HG03097 (cell line): ENCODE measurements at regions not wholly inside any gene's neighbourhood (a gene's known extent, or its start where the extent isn't known, plus 50 kb on each side); places are given as distances from the start of the nearest gene placed in this dataset.
"Not testable (repeated sequence)": the region's sequence is repeated elsewhere in the genome, so short reads cannot be mapped to it uniquely, and the experiment has no call there.

Source experiments
- ATAC-seq: cut with Tn5 transposase; IDR thresholded peaks from one replicate; pipeline ENCODE4 v1.9.1; 2021; ENCODE audit not compliant: unreplicated experiment, low FRiP score

DNA sequence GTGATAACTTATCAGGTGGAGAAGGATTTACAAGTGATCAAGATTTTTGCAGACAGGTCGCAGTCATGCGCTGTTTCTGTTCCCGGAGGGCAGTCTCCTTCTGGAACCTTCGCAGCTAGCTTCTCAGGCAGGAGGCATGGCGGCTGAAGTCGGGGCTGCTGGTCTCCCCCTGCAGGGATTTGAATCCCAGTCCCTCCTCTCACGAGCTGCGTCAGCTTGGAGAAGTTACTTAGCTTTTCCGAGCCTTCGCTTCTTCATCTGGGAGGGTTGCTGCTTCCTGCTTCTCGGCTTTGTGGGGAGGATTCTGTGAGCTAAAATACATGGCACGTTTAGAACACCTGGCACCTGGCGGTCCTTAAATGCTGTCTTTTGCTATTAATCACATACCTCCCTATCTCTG, 287.8 kb upstream of the FOXF1 start:
- no peak for ATAC-seq

DNA sequence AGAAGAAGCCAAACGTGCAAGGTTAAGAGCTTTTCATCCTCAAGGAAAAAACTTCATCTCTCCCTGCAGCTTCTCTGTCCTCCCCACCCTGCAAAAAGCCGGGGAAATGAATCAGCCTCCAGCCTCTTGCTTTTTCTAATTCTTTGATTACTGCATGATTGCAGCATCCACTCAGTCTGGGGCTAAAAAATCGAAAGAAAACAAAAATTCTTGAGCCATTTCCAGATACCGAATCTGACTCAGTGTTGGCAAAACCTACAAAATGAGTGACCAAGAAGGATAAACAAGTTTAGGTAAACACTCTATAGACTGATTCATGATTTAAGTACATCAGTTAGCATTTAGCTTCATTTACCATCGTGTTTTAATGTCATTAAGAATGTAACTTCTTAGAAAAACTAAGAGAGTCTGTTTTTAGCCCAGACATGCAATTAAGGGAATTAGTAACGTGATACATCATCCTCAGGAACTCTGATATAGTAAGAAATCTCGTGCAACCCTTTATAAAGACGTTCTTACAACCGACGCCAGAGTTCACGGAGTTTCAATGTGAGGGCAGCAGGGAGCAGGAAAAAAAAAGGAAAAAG, 287.3 kb upstream of the FOXF1 start:
- ATAC-seq: no peak

DNA sequence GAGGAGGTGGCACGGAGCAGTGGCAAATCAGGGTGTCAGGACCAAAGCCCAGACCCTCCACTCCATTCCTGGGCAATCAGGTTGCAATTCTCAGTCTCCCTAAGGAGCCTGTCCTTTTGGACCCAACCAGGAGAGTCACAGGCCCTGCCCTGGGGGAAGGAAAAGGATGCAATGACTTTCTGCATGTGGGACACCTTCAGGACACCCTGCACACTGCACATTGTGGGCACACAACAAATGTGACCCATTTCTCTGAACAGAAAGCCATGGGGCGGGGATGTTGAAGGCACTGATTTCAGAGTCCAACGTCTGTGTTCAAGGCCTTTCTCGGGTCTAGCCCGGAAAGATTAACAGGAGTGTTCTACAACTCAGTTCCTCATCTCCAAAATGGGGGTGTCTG, 286.2 kb upstream of the FOXF1 start:
- ATAC-seq: no peak

DNA sequence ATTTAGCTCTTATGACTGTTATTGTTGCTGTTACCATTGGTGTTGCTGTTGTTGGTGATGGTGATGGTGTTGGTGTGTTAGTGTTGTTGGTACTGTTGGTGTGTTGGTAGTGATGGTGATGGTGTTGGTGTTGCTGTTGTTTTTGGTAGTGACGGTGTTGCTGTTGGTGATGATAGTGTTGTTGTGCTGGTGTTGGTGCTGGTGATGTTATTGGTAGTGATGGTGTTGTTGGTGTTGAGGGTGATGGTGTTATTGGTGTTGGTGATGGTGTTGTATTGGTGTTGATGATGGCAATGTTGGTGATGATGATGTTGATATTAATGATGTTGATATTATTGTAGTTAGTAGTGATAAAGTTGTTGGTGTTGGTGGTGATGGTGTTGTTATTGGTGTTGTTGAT, 285.7 kb upstream of the FOXF1 start:
- no peak for ATAC-seq

DNA sequence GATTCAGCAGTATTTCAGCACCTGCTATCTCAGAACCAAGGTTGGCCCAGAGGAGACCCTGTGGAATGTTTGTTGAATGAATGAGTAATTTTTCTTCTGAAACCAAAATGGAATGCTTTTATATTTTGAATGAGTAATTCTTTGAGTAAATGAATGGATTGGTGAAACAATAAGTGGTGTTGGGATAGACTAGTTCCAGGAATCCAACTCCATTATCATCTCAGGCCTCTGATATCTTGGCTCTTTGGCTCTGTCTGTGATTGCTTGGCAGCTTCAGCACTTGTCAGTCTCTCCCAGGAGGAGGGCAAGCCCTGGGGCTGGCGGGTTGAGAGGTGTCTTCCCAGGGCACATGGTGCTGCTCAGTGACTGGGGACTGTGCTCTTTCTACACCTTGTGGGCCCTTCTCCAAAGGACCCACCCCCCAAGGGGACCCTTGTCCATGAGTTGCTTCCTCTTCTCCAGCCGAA, 284.4 kb upstream of the FOXF1 start:
- no peak for ATAC-seq

DNA sequence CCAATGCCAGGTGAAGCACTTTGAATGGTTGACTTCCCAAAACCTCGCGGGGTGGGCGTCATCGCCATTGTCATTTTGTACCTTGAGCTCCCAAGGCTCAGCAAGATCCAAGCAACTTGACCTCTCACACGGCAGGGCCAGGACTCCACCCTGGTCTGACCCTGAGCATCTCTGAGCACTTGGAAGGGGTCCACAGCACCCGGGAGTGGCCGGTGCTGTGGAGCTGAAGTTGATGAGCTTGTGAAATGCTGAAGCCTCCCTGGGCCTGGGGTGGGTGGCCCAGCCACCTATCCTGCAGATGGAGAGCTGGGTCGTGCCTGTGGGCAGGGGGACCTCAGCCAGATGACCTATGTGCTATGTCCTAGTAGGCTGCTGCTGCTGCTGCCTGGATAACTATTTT, 283.3 kb upstream of the FOXF1 start:
- ATAC-seq: no peak

DNA sequence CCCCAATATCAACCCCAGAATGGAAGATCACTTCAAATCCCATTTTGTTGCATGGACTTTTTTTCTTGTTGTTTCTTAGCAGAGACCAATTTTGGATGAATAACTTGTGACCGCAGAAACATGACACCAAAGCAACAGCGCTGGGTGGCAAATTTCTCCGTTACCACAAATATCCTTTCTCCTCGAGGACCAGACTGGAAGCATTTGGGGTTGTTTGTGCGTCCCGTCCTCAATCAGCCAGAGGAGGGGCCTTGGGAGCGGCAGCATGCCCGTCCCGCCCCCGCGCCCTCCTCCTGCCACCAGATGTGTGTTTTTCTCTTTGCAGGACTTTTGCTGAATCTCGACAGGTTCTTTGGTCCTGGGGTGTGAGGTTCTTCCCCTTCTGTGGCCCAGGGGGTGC, 282.5 kb upstream of the FOXF1 start:
- ATAC-seq: no peak

DNA sequence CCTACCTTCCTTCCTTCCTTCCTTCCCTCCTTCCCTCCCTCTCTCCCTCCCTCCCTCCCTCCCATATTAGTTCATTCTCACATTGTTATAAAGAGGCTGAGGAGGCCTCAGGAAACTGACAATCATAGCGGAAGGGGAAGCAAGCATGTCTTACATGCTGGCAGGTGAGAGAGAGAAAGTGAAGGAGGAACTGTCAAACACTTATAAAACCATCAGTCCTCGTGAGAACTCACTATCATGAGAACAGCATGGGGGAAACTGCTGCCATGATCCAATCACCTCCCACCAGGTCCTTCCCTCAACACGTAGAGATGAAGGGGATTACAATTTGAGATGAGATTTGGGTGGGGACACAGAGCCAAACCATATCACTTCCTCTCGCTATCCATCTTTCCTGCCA, 281.6 kb upstream of the FOXF1 start:
- ATAC-seq: no peak

DNA sequence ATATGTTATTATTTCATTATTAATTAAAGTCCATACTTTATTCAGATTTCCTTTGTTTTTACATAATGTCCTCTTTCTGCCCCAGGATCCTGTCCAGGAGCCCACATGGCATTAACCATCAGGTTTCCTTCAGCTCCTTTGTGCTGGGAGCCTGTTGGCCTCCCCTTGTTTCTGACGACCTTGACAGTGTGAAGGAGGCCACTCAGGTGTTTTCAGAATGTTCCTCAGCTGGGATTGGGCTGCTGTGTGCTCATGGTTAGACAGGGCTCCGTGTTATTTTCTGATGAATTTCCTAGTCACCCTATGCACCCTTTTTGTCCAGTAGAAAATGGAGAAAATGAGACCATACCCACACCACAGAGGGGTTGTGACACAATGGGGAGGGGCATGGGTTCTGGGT, 281.0 kb upstream of the FOXF1 start:
- ATAC-seq: no peak

DNA sequence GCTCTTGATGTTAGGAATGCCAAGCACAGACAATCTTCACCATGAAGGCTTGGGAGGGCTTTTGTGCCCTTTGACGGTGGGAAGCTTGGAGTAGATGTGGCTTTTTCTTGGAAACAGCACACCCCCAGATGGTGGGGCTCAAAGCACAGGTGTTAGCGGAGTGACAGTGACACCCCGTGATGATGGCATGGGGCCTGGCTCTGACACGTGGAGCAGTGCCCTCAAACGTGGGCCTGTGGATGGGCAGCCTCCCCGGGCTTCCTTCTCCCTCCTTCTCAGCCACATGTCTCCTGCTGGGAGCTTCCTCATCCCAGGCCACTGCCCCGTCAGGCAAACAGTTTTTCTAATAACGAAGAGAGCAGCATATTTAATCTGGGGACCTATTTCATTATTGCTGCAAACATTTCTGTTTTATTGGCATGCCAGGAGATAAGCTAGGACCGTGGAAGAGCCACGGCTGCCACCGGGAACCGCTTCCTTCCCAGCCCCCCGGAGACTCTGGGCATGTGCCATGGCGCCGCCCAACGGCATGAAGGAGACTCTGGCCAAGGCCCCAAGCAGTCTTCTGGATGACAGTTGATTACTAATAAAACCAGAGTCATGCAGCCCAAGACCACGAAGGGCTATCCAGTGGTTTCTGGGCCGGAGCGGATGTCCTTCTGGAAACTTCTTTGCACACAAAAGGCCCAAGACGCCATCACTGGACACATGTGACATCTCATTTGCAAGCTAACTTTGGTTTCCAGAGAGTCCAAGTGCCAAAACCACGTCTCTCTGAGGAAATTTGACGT, 280.3 kb upstream of the FOXF1 start:
- ATAC-seq: no peak

DNA sequence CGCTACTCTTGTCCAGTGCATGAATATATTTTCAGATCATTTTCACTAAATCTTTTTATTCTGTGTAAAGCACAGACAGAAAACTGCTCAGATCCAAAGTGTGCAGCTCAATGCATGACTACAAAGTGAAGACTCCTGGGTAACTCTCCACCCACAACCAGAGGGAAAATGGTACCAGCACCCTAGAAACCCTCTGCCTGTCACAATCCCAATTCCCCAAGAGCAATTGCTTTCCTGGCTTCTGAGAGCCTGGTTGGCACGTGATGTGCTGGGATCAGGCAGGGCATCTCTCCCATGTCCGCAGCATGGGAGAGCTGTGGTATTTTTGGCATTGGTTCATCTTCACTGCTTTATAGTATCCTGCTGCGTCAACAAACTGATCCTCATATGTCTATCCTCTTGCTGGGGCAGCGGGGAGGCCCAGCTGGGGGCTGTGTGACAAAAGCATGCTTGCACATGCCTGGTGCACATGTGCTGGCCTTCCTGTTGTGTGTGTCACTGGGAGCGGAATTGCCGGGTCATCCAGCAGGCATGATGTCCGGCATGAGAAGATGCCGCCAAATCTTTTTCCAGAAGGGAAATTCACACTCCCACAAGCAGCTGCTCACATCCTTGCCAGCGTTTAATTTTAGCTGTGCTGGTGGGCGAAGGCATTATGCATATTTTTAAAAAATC, 278.9 kb upstream of the FOXF1 start:
- no peak for ATAC-seq

DNA sequence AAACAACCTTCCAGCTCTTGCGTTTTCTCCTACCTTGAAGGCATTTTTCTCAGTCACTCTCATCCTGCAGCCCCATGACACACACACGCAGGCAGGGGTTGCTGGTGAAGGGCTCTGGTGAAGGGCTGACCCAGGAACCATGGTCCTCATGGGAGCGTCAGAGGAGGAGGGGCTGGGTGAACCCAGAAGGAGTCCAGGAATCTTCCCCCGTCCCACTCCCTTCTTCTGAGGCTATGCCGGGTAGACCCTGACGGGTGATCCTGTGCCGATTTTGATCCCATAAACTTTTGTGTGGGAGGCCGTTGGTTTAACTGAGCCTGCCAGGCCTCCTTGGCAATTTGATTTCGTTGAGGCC, 278.4 kb upstream of the FOXF1 start:
- no peak for ATAC-seq

DNA sequence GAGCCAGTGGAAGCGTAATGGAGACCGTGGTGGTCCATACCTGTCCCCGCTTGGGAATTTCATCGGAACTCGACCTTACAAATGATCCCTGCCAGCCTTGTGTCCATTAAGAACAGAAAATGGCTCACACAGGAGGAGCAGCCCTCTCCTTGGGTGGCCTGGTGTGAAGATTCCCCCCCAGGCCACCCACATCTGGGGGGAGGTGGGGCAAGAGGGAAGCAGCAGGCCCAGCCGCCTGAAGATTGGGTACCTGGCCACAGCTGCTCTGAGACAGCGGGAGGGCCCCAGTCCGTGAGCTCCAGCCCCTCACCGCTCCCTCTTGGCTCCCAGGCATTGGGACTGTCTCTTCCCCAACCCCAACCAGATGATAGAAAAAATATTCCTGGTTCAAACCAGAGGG, 277.8 kb upstream of the FOXF1 start:
- ATAC-seq: no peak

DNA sequence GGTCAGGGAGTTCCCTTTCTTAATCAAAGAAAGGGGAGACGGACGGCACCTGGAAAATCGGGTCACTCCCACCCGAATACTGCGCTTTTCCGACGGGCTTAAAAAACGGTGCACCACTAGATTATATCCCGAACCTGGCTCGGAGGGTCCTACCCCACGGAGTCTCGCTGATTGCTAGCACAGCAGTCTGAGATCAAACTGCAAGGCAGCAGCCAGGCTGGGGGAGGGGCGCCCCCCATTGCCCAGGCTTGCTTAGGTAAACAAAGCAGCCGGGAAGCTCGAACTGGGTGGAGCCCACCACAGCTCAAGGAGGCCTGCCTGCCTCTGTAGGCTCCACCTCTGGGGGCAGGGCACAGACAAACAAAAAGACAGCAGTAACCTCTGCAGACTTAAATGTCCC, 276.8 kb upstream of the FOXF1 start:
- ATAC-seq: not testable (repeated sequence)

DNA sequence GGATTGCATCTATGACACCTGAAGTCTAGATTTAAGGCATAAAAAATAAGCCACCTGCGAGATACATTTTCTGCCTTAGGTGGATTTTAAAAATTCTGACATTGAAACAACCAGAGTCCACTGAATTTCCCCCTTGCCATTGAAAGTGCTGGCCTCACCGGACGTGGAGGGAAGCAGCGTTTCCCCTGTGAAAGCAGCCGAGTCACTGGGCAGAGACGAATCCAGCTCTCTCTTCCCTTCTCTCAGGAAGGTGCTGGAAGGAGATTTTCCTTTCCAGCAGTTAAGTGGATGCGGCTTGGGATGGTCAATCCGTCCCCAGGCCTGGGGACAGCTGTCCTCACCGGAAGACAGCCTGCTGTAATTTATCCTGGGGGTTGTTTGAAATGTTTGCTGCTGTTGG, 270.9 kb upstream of the FOXF1 start:
- ATAC-seq: no peak

DNA sequence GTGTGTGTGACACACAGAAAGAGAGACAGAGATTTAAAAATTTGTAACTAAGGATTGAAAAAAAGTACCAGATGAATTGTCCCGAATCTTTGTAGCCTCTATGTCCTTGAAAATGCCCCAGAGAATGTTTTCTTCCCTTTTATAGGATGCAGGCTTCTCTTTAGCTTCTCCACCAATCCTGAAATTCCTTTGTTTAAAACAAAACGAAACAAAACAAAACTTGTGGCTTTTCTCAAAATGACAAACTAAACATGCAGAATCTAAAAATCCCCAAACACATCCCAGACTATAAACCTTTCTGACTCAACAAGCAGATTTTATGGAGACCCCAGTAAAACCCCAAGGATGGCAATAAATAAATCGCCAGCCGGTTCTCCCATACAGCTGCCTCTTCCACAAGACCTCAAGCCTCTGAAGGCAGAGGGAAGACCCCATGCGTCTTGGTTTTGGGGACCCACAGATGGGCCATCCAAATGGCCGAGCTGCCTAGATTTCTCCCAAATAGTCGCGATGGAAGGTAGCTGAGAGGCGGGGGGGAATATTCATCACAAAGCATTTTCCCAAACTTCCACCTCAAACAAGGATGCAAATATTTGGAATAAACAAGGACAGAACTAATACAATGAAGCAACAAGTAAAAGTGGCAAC, 269.5 kb upstream of the FOXF1 start:
- no peak for ATAC-seq

DNA sequence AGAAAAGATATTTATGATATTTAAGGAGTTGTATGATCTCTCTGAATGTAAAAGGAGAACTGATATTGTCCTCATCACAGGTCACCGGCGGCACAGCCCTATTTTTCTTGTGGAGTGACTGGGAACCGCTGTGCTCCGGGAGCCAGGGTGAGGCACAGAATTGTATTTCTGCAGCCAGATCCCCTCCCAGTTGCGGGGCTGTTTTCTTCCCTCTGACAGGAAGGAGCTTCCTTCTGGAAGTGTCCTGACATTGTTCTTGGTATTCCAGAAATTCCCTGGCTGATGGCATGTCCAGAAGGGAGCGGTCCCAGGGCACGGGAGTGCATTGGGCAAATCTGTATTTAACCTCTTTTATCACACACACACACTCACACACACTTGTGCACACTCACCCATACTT, 268.6 kb upstream of the FOXF1 start:
- ATAC-seq: no peak

DNA sequence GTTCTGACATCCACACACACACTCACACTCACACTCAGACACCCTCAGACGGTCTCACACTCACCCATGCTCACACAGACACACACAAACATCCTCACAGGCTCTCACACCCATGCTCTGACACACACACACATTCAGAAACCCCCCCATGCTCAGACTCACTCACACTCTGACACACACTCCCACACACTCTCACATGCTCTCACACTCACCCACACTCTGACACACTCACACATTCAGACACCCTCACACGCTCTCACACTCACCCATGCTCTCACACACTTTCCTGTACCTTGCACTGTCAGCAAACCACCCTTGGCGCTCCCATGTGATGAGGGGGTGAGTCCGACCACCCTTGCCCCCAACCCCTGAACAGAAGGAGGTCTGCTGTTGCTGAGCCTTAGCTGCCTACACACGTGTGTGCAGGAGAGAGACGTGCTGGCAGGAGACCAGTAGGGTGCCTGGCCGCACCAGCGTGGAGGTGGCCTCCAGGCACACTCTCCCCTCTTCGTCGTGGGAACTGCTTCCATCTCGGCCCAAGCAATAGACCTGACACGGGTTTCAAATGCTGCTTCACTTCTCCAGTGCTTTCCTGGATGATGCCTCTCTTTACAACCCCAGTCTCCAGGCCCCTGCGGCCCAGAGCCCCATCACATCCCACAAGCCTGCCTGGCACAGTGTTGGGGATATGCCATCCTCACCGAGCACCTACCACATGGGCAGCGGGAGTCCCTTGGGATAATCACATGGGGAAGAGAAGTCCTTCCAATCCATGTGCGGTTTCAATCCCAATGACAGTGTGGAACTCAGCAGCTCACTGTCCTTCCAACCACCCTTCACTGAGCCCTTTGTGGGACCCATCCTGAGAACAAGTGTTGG, 267.8 kb upstream of the FOXF1 start:
- no peak for ATAC-seq

DNA sequence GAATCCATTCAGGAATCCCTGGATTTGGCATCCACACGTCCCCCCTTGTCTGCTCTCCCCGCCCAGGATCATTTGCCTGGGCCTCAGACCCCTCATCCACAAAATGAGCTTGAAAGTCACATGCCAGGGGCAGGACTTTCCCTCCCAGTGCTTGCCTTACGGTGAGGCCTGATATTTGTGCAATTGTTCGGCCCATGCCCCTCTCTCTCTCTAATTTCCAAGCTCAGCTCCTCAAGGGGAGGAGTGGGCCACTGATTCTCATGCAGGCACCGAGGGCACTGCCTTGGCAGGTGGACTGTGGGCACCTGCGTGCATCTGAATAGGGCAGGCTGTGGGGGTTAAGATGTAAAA, 267.2 kb upstream of the FOXF1 start:
- ATAC-seq: no peak

DNA sequence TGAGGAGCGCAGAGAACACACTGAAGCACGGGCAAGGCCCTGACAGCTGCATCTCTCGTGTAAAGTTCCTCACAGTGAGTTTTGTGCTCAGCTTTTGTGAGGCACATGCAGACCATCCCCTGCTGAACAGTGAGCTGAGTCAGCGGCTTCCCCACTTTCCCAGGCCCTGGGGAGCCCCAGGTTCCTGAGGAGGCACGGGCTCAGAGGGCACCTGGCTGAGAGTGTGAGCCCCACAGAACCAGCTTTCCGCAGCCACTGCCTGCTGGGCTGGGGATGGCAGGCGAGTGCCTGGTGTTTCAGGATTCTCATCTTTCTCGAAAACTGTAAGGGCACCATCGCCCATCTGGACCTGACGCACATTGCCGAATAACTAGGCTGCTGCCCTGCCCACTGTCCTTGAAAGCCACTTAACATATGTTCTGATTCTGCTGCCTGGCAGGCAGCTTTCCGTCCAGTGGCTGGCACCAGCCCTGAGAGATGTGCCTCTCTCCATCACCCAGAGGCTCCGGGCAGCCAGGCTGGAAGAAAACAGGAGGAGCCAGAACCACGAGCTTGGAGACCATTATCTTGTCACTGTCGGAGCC, 266.7 kb upstream of the FOXF1 start:
- no peak for ATAC-seq
